Pancreas (tissue), 10 donors: ENCODE measurements at regions not wholly inside any gene's neighbourhood (a gene's known extent, or its start where the extent isn't known, plus 50 kb on each side); places are given as distances from the start of the nearest gene placed in this dataset.

ENCODE experiments used
- ATAC-seq, 4 donors: fragments of 200-7000 bp; cut with Tn5 transposase; one replicate each; pipeline versions ENCODE4 v1.8.0 to v1.9.1; 2020; ENCODE audit warnings: mild to moderate bottlenecking in 4 of 4, moderate library complexity in 4 of 4
- DNase-seq, 6 donors: peaks; one replicate each; pipeline ENCODE4 v3.0.0-alpha.2; 2020
- FAIRE-seq: peaks from 2 replicates; lab custom pipeline; 2012; peaks lifted over from hg19 to GRCh38; lab: Jason Lieb, UNC
- H3K27ac ChIP-seq, 4 donors: fragments of 200-600 bp; sonication (generic); 1 replicate in 3 of 4; 2 replicates in 1 of 4; pipeline versions ENCODE4 v1.5.0 to v1.8.0; 2020
- H3K27me3 ChIP-seq, 4 donors: fragments of 200-600 bp; one replicate each; pipeline ENCODE4 v1.8.0; 2021
- H3K36me3 ChIP-seq, 3 donors: fragments of 200-600 bp; sonication (generic) in 1 of 3; one replicate each; pipeline versions ENCODE4 v1.5.0 to v1.8.0; 2020 to 2021
- H3K4me1 ChIP-seq, 3 donors: fragments of 200-600 bp; one replicate each; pipeline ENCODE4 v1.8.0; 2021
- H3K4me3 ChIP-seq, 4 donors: fragments of 200-600 bp; sonication (generic) in 2 of 4; one replicate each; pipeline versions ENCODE4 v1.5.0 to v1.8.0; 2020 to 2021
- H3K9me3 ChIP-seq, 4 donors: fragments of 200-600 bp; one replicate each; pipeline ENCODE4 v1.8.0; 2021
- CTCF ChIP-seq, 4 donors: fragments of 200-600 bp; sonication (generic) in 3 of 4; IDR thresholded peaks; one replicate each; pipeline versions ENCODE4 v1.5.0 to v1.8.0; 2021; ENCODE audit warnings: antibody characterized with exemption in 4 of 4
- WGBS, 2 donors: extraction: QIAGEN DNeasy Blood & Tissue Kit; methylation state at CpG; one replicate each; pipeline ENCODE4 v1.1.7; 2013; 5-methylcytosine and 5-hydroxymethylcytosine counted together
- intact Hi-C, 3 donors: fragments of 100-400 bp; cut with DNase I; formaldehyde crosslinking; loops; one replicate each; pipeline versions ENCODE4 v1.11.1 to v1.14.2; 2022
- donor health status: healthy with polysubstance abuse.
- donor health status: DM: no; HTN: no; CAD: no; lungs with moderate emphysema.
- donor health status: DM: no; HTN: no; CAD: no.
- donor health status: control.
- donor health status: control.
- donor health status: Bipolar disorder and iron deficiency.
- donor health status: DM: yes; HTN: yes; CAD: no.
- donor health status: DM: no; HTN: no; CAD: no.
- donor health status: DM: no; HTN: no; CAD: no.
- donor health status: DM: yes; HTN: yes; CAD: no.

- intact Hi-C loops: no loop called here
- Histone ChIP-seq H3K27ac (no peak overlapping the region), H3K4me3 (no peak overlapping the region), H3K36me3 (no peaks in the 10 kb centered on the region), H3K9me3 (no peaks in the 10 kb centered on the region), H3K27me3 (no peaks in the 10 kb centered on the region), H3K4me1 (peaks cover 7 to 14% (median 13%) of the 10 kb centered on the region in 3 donors)
- DNase-seq (no peak), ATAC-seq (no peak), FAIRE-seq (no peak)
- 83 to 89% methylated on average over 4 of the region's 4 CpGs for WGBS, 2 donors
- TF ChIP-seq CTCF (IDR thresholded peaks at IDR 0.05): no peak
Observed at GRCh38 chr10:59102394-59102793, 74.0 kb upstream of the PHYHIPL start.

- Histone ChIP-seq H3K36me3 (no peaks in the 10 kb centered on the region), H3K27ac (no peak overlapping the region), H3K27me3 (no peaks in the 10 kb centered on the region), H3K9me3 (no peaks in the 10 kb centered on the region), H3K4me3 (no peak overlapping the region), H3K4me1 (peaks cover 21 to 28% (median 28%) of the 10 kb centered on the region in 3 donors)
- intact Hi-C loops: no loop called here
- no peak for DNase-seq
- no peak for ATAC-seq
- no peak for FAIRE-seq
- no peak for TF ChIP-seq CTCF (IDR thresholded peaks at IDR 0.05)
- 90 to 92% methylated on average over 4 of the region's 4 CpGs for WGBS, 2 donors
Observed at GRCh38 chr10:59104186-59104585, 72.3 kb upstream of the PHYHIPL start.

- FAIRE-seq: no peak
- no peak for TF ChIP-seq CTCF (IDR thresholded peaks at IDR 0.05)
- Histone ChIP-seq H3K4me3 (no peak overlapping the region), H3K4me1 (peaks cover 21 to 46% (median 36%) of the 10 kb centered on the region in 3 donors), H3K36me3 (no peaks in the 10 kb centered on the region), H3K27ac (no peak overlapping the region), H3K9me3 (no peaks in the 10 kb centered on the region), H3K27me3 (no peaks in the 10 kb centered on the region)
- 92 to 100% methylated on average over 1 of the region's 1 CpG for WGBS, 2 donors
- intact Hi-C loops: no loop called here
- no peak for ATAC-seq
- DNase-seq: no peak
Observed at GRCh38 chr10:59106441-59106840, 70.0 kb upstream of the PHYHIPL start.

GRCh38 chr10:59107147-59107546 is 69.3 kb upstream of the PHYHIPL start:
- Histone ChIP-seq H3K4me3 (no peak overlapping the region), H3K4me1 (peaks cover 21 to 46% (median 36%) of the 10 kb centered on the region in 3 donors), H3K27me3 (no peaks in the 10 kb centered on the region), H3K9me3 (no peaks in the 10 kb centered on the region), H3K27ac (peak overlapping the region in 1 of 4 donors; percentile 20), H3K36me3 (no peaks in the 10 kb centered on the region)
- intact Hi-C loops: no loop called here
- FAIRE-seq (no peak), DNase-seq (no peak), ATAC-seq (peak in 1 of 4 donors; percentile 3)
- no peak for TF ChIP-seq CTCF (IDR thresholded peaks at IDR 0.05)
- WGBS, 2 donors: 33 to 44% methylated on average over 1 of the region's 1 CpG

GRCh38 chr10:59108296-59108870 is 68.1 kb upstream of the PHYHIPL start:
- DNase-seq (no peak), FAIRE-seq (no peak), ATAC-seq (peak in 1 of 4 donors; percentile 3)
- H3K4me1 ChIP-seq: peaks cover 21 to 46% (median 36%) of the 10 kb centered on the region in 3 donors
- H3K4me3 ChIP-seq: no peak overlapping the region
- intact Hi-C loops: no loop called here
- H3K27me3 ChIP-seq: no peaks in the 10 kb centered on the region
- peak overlapping the region in 3 of 4 donors; percentile 28 to 55 (median 50) for H3K27ac ChIP-seq
- no peaks in the 10 kb centered on the region for H3K9me3 ChIP-seq
- WGBS, 2 donors: 7 to 23% methylated on average over 1 of the region's 1 CpG
- no peak for TF ChIP-seq CTCF (IDR thresholded peaks at IDR 0.05)
- no peaks in the 10 kb centered on the region for H3K36me3 ChIP-seq
